ENCODE measurements at regions not wholly inside any gene's neighbourhood (a gene's known extent, or its start where the extent isn't known, plus 50 kb on each side); places are given as distances from the start of the nearest gene placed in this dataset.
"Not testable (repeated sequence)": the region's sequence is repeated elsewhere in the genome, so short reads cannot be mapped to it uniquely, and the experiment has no call there.

DNA sequence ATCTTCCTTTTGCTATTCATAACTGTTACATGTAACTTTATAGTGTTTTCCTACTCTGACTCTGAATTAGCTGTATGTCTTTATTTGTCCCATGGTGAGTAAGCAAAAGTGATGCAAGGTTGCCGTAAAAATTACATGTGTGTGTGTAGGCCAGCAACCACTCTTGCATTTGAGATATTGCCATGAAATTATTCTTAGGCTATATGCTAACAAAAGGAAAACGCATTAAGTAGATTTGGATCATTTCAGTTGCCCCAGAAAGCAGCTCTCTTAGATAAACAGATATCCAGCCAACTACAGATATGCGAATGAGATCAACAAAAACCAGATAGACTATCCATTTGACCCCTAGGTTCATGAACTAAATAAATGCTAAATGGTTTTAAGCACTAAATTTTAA lies 73.6 kb downstream of the CYLC2 start:
- no peak for DNase-seq

DNA sequence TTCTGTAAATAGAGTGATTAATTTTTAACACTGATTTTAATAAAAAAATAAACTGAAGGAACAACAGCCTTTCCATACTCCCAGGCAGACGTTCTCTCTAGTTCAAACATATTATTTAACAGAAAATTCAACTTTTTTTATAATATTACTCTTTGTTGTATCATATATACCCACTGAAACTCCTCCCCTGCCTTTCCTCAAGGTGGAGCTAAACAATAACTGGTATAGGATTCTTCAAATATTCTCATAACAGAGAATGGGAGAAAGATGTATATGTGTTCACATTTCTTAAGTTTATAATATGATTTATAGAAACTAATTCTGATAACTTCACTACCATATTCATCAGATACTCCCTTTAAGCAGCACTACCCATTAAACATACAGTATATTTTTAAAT lies 83.4 kb downstream of the CYLC2 start:
- no peak for DNase-seq

DNA sequence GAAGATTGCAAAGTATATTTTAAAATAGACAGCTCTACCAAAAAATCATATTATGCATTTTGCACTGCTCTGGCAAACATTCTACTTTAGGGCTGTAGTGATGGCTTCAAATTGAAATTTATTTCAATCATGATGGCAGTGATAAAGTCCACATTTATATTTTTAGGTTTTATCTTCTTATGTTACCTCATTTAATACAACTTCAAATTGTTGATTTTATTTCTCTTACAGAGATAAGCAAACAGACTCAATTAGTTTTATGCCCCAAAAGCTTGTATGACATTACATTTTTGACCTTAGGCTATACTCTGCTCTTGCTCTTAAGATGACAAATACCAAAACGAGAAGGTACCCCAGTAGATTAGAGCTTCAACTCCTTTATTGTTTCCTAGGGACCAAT lies 87.4 kb downstream of the CYLC2 start:
- DNase-seq: no peak

DNA sequence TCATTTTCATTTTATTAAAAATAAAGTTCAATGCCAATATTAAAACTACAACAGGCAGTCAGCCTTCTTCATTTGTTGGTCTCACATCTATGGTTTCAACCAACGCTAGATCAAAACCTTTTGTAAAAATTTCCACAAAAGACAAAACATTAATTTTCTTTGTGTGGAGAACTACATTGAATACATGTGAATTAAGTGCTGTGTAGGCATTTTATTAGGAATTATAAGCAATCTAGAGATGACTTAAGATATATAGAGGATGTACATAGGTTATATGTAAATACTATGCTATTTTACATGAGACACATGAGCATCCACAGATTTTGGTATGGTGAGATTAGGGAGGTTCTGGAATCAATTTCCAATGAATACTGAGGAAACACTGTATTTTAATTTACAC lies 94.2 kb downstream of the CYLC2 start:
- DNase-seq: no peak

DNA sequence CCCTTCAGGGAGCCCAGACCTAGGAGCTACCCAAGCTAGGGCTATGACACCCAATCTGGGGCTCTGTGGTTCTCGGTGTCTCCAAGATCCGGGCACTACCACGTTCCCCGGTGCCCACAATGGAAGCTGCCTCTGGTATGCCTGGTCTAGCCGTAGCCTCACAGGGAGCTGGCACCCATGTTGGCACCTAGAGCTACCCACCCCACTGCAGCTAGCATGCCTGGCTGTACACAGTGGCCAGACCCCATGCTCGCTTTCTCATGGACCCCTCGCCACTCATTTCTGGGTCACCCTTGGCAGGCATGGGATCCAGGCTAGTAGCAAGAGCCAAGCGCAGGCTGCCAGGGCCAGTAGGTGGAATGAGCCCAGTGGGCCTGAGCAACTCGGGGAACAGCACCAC lies 109.0 kb downstream of the CYLC2 start:
- no peak for DNase-seq

DNA sequence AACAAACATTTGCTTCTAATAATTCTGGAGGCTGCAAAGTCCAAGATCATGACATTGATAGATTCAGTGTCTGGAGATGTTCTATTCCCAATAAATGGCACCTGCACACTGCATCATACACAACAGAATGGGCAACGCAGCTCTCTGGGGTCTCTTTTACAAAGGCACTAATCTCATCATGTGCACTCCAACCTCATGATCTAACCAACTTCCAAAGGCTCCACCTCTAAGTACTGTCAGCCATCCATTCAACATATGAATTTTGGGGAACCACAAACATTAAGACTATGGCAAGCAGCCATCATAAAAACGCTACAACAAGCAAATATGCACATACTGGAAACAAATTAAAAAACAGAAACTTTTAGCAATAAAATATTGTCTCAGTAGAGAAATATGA lies 121.1 kb downstream of the CYLC2 start:
- DNase-seq: no peak

DNA sequence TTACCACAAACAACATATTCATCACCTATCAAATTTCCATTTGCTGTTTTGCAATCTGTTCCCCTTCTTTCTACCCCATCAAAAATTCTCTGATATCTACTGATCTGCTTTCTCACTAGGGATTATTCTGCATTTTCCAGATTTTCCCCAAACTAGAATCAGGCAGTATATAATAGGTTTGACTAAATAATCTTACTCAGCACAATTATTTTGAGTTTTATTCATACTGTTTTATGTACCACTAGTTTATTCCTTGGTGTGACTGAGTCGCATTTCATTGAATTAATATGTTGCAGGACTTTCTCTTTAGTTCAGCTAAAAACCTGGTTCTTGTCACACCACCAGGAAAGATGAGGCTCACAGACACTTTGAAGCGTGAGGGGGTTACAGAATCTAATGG lies 131.4 kb downstream of the CYLC2 start:
- DNase-seq: no peak

DNA sequence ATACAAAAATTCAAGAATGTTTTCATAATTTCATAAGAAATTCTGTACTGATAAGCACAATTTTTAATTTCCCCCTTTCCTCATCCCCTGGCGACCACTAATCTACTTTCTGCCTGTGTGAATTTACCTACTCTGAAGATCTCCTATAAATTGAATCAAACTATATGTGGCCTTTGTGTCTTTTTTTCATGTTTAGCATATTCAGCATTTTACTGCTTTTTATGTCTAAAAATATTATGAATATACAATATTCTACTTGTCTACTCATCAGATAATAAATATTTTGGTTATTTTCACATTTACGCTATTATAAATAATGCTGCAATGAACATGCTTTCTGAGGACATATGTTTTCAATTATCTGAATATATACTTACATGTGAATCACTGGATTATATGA lies 144.8 kb downstream of the CYLC2 start:
- no peak for DNase-seq

DNA sequence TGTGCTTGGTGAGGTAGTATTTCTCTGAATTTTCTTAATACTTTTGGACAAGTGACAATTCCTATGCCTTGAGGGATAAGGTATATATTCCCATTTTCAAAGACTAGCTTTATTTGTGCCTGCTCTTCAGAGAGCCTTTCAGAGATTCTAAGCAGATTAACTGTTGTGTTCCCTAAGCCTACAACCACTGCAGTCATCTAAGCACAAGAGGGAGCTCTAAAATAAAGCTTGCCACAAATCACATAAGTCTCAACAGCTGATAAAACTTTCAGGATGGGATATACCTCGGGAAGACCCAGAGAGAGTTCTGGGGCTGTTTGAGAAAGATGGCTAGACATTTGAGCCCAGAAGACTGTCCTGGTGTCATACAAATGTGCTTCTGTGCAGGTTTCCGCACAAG lies 157.3 kb downstream of the CYLC2 start:
- DNase-seq: no peak

DNA sequence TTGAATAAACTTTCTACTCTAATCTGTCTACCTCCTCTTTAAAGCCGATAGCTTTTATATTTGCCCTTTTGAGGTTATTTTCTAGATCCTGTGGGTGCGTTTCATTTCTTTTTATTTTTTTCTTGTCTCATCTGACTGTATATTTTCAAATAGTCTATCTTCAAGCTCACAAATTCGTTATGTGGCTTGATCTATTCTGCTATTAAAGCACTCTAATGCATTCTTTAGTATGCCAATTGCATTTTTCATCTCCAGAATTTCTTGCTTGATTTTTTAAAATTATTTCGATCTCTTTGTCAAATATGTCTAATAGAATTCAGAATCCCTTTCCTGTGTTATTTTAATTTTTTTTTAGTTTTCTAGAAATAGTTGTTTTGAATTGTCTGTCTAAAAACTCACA lies 172.4 kb downstream of the CYLC2 start:
- DNase-seq: no peak

DNA sequence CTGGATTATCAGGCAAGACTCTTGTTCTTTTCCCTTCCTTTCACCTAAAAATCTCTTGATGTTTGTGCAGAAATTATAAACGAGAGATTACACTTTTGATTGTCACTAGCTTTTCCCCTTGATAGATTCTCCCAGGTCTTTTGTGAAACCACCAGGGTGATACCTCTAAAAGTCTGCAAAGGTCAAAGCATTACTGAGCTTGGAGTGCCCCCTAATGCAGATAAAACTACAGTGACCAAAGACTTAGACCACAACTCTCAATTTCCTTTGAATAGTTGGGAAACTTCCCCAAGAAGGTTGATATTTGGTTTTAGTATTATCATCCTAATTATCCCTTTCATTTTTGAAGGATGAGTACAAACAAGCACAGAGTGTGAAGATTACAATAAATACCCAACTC lies 173.1 kb downstream of the CYLC2 start:
- no peak for DNase-seq

DNA sequence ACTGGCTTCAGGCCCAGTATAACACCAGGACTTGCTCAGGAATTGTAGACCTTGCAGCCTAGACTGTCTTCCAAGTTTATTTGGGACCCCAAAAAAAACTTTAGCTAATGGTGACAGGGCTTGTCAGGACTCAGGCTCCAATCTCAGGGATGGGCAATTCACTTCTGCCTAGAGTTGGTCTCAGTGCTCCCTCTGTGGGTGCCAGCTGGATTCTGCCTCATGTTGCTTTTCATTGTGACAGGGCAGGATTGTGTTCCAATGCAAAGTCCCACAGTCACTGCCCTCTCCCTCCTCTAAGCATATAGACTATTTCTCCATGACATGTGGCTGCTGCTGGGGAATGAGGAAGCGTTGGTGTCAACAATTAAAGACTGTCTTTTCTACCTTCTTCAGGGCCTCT lies 174.7 kb downstream of the CYLC2 start:
- DNase-seq: no peak

DNA sequence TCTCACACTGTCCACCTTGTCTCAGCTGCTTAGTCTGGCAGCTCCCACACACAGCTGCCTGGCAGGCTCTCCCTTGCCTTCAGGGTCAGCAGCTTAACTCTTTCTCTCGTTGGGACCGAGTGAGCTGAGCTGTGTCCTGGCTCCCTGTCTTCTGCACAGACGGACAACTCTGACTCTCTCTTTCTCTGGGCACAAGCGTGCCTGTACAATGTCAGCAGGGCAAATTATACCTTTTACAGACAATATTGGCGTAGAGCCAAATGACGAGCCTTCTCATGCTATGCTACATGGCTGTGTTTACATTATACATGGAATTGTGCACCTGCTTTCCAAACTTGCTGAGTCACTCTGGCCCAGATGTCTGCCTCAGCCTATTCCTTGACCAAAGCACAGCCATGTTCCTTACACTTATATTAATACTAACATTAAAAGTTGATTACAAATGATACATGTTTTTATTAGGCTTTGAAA lies 188.6 kb downstream of the CYLC2 start:
- DNase-seq: no peak

DNA sequence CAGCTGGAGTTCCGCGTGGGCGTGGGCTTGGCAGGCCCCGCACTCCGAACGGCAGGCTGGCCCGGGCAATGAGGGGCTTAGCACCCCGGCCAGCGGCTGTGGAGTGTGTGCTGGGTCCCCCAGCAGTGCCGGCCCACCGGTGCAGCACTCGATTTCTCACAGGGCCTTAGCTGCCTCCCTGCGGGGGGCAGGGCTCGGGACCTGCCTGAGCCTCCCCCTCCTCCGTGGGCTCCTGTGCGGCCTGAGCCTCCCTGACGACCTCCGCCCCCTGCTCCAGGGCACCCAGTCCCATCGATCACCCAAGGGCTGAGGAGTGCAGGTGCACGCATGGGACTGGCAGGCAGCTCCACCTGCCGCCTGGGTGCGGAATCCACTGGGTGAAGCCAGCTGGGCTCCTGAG lies 191.8 kb downstream of the CYLC2 start:
- DNase-seq: no peak

DNA sequence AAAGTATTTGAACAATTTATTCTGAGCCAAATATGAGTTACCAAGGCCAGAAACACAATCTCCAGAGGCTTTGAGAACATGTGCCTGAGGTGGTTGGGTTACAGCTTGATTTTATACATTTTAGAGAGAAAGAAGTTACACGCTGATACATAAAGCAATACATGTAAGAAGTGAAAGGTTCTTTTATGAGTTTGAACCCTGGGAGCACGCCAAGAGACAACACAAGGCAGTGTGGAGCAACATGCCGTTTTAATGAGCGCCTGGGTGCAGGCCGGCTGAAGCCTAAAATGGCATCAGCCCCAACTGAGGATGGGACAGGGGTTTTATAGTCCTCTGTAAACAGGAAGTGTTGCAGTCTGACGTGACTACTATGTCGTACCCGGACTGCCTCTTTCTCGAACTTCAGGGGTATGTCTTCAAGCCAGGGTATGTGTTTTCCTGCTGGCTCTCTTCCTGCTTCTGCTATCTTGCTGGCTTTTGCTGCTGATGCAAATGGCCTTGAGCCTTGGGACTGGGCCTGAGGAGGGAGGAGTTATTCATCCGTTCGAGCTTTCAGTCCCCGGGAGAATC lies 193.7 kb downstream of the CYLC2 start:
- DNase-seq: no peak

DNA sequence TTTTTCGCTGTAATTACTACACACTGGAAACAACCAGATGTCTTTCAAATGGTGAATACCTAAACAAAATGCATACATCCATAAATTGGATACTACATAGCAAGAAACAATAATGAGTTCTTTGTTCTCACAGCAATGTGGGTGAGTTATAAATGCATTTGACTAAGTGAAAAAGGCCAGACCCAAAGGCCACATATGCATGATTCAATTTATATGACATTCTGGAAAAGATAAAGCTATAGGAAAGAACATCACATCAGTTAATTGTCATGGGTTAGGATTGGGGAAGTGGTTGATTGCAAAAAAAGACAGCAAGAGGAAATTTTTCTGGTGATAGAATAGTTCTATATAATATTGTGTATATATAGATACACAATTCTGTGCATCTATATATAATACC lies 198.9 kb downstream of the CYLC2 start:
- no peak for DNase-seq

DNA sequence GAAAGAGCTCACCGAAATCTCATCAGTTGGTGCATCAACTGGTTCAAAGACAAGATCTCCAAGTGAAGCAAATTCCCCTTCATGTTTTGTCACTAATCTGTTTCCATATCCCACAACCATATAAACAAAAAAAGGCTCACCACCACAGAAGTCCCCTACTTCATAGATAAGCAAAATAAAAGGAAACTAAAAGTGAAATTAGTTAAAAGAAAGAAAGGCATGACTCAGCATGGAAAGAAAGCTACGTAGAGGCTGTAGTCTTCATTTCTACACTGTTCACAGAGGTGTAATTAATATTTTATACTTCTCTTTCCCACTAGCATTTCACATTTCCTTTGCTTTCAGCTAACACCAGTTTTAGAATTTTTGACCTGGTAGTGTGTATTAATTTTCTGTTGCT lies 208.0 kb downstream of the CYLC2 start:
- no peak for DNase-seq

DNA sequence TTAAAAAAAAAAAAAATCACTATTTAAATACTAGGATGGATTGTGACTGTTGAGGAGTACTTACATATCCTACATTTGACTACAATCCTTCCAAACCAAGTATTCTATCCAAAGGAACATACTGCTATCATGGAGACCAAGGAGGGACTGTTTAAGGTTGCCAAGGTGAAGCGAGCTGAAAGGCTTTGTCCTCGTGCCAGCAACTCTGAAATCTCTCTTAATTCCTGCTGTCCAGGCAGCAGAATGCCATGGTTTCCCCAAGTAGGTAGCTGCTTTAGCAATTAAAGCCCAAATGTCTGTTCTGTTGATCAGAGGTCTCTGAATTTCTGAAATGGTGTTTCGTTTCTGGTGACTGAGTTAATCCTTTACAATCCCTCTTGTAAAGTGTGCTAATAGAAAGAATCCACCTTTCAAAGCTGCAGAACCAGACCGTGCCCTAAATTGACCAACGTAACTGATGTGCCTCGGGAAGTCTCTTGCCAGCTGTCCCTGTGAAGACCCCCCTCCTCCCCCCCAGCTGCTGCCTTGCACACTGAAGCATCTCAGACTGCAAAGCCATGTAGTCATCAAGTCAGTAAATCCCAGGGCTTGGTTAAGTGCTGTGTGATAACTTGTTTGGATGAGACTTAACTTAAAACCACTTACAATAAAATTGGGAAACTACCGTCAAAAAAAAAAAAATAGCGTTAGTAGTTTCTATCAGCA lies 210.9 kb downstream of the CYLC2 start:
- DNase-seq: not testable (repeated sequence)

DNA sequence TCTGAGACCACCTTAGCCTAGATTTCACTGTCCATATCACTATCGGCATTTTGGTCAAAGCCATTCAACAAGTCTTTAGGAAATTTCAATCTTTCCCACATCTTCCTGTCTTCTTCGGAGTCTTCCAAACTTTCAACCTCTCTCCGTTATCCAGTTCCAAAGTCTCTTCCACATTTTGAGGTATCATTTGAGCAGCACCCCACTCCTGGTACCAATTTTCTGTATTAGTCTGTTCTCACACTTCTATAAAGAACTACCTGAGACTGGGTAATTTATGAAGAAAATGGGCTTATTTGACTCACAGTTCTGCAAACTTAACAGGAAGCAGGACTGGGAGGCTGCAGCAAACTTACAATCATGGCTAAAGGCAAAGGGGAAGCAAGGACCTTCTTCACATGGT lies 215.5 kb downstream of the CYLC2 start:
- no peak for DNase-seq

DNA sequence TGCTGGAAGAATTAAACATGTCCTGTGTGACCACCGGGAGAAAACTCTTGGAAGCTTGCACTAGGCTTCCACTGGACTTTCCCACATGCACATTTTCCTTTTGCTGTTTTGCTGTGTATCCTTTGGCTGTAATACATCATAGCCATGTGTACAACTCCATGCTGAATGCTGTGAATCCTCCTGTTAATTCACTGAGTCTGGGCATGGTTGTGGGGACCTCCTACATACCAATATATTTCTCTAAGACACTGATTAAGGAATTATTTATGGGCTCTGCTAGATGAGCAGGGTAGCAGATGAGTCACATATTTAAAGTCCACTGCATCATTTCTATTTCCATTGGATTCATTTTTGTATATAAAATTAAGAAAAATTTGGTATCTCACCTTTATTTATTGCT lies 220.1 kb downstream of the CYLC2 start:
- no peak for DNase-seq

DNA sequence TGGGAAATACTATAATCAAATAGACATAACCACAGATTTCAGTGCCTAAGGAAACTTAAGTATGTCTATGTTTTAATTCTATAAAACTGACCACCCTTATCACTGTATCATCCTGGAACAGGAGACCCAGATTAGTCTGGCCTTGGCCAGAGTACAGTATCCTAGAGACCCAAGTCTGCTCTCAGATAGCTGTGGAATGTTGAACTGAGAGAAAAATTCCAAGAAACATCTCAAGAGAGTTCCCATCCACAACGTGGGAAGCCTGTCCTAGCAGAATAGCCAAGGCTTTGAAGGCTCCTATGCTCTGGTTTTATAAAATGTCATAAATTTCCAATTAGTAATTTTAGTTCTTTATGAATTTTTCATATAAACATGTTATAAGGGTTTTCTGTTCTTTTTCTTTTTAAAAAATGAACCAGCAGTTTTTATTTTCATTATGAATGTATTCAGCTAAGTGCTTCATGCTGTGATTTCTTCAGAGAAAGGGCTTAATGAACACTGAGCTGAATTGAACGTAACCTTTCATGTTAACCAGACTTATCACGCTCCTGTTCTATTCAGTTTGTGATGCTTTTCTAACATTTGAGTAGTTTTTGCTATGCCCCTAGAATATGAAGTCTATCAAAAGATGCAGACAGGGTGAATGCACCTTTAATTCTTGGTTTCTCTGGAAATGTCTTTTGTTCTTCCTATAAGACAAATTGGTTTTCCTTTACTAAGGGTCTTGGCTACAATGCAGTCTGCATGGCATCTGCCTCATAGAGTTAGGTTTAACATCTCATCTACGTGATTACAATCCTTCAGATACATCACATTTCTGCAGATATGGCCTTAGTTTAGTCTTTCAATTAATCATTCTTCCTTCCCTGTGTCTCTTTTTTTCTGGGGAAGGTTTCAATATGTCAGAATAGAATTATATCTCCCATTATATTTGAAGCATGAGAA lies 230.8 kb downstream of the CYLC2 start:
- no peak for DNase-seq

DNA sequence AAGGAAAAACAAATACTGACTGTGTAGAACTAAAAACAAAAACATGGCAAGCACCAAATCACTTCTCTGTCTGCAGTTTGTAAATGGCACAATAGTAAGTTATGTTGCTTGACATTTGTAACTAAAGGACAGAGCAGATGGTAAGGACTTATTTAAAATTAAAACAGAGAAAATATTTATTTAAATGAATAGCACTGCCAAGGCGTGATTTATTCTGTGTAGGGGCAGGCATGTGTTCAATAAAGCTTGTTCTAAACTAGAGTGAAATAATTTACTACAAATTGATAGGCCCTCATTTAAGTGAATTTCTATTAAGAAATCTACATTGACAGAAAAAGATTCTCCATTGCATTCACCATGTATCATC lies 231.5 kb downstream of the CYLC2 start:
- no peak for DNase-seq

DNA sequence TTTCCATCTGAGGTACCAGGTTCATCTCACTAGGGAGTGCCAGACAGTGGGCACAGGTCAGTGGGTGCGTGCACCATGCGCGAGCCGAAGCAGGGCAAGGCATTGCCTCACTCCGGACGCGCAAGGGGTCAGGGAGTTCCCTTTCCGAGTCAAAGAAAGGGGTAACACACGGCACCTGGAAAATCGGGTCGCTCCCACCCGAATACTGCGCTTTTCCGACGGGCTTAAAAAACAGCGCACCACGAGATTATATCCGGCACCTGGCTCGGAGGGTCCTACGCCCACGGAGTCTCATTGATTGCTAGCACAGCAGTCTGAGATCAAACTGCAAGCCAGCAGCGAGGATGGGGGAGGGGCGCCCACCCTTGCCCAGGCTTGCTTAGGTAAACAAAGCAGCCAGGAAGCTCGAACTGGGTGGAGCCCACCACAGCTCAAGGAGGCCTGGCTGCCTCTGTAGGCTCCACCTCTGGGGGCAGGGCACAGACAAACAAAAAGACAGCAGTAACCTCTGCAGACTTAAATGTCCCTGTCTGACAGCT lies 242.5 kb downstream of the CYLC2 start:
- DNase-seq: not testable (repeated sequence)

DNA sequence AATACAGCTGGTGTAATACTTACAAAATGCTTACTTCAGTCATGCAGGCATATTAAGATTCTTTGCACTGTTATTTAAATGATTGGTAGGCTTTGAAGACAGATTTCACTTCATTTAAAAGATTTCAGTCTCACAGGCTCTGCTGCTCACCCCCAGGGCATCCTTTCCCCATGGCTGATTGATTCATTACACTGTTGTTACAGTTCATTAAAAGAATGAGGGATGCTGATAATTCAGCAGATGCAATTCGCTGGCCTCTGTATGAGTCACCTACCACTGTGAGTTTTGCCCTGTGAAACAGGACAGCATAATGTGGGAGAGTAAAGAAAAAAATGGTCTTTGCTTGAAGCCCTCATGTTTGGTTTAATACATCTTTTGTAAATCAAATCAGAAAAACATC lies 246.9 kb downstream of the CYLC2 start:
- DNase-seq: no peak

Data from dermis blood vessel endothelial cell (primary cell).